Skeletal muscle satellite cell (primary cell): ENCODE measurements at regions not wholly inside any gene's neighbourhood (a gene's known extent, or its start where the extent isn't known, plus 50 kb on each side); places are given as distances from the start of the nearest gene placed in this dataset.

ENCODE experiments used
- H3K27me3 ChIP-seq: 2 replicates; pipeline ENCODE4 v1.7.0; 2013; ENCODE audit warnings: low read length; ENCODE audit not compliant: control insufficient read depth, insufficient read depth
- H3K36me3 ChIP-seq: 2 replicates; pipeline ENCODE4 v1.7.0; 2013; ENCODE audit warnings: mild to moderate bottlenecking, control low read depth, low read length; ENCODE audit not compliant: insufficient read depth
- H3K4me1 ChIP-seq: 2 replicates; pipeline ENCODE4 v1.7.0; 2013; ENCODE audit warnings: low read length; ENCODE audit not compliant: control insufficient read depth, insufficient read depth
- H3K4me2 ChIP-seq: 2 replicates; pipeline ENCODE4 v1.7.0; 2013; ENCODE audit warnings: mild to moderate bottlenecking, low read length
- H3K4me3 ChIP-seq: 2 replicates; pipeline ENCODE4 v1.7.0; 2013; ENCODE audit warnings: low read length
- H3K9ac ChIP-seq: 2 replicates; pipeline ENCODE4 v1.7.0; 2013; ENCODE audit warnings: mild to moderate bottlenecking, low read depth, low read length, moderate library complexity
- H3K9me3 ChIP-seq: replicated peaks from 2 replicates; pipeline ENCODE4 v1.7.0; 2013; ENCODE audit warnings: mild to moderate bottlenecking, control low read depth, low read length

GRCh38 chr4:137394018-137394417 is 138.3 kb downstream of the PCDH18 start:
- Histone ChIP-seq H3K9ac (no peak overlapping the region), H3K9me3 (no peaks in the 10 kb centered on the region), H3K4me1 (peaks cover 21% of the 10 kb centered on the region), H3K36me3 (no peaks in the 10 kb centered on the region), H3K4me2 (no peak overlapping the region), H3K27me3 (no peaks in the 10 kb centered on the region), H3K4me3 (no peak overlapping the region)

GRCh38 chr4:137393044-137393443 is 139.2 kb downstream of the PCDH18 start:
- Histone ChIP-seq H3K9ac (no peak overlapping the region), H3K36me3 (no peaks in the 10 kb centered on the region), H3K4me3 (no peak overlapping the region), H3K9me3 (no peaks in the 10 kb centered on the region), H3K27me3 (no peaks in the 10 kb centered on the region), H3K4me2 (no peak overlapping the region), H3K4me1 (peaks cover 25% of the 10 kb centered on the region)

- Histone ChIP-seq H3K36me3 (no peaks in the 10 kb centered on the region), H3K9ac (no peak overlapping the region), H3K9me3 (no peaks in the 10 kb centered on the region), H3K4me3 (no peak overlapping the region), H3K4me2 (no peak overlapping the region), H3K27me3 (no peaks in the 10 kb centered on the region), H3K4me1 (peaks cover 33% of the 10 kb centered on the region)
These were observed 141.6 kb downstream of the PCDH18 start for GRCh38 chr4:137390707-137391106.

GRCh38 chr4:137389911-137390520 is 142.3 kb downstream of the PCDH18 start:
- Histone ChIP-seq H3K9ac (no peak overlapping the region), H3K9me3 (no peaks in the 10 kb centered on the region), H3K36me3 (no peaks in the 10 kb centered on the region), H3K27me3 (no peaks in the 10 kb centered on the region), H3K4me1 (peaks cover 33% of the 10 kb centered on the region), H3K4me3 (no peak overlapping the region), H3K4me2 (no peak overlapping the region)

- Histone ChIP-seq H3K4me3 (no peak overlapping the region), H3K27me3 (no peaks in the 10 kb centered on the region), H3K36me3 (no peaks in the 10 kb centered on the region), H3K4me2 (peak overlapping the region; percentile 35), H3K9me3 (no peaks in the 10 kb centered on the region), H3K9ac (no peak overlapping the region), H3K4me1 (peaks cover 30% of the 10 kb centered on the region)
These were observed 144.4 kb downstream of the PCDH18 start for GRCh38 chr4:137387924-137388323.

GRCh38 chr4:137384476-137384875 is 147.8 kb downstream of the PCDH18 start:
- Histone ChIP-seq H3K27me3 (no peaks in the 10 kb centered on the region), H3K4me2 (no peak overlapping the region), H3K4me3 (no peak overlapping the region), H3K9ac (no peak overlapping the region), H3K36me3 (no peaks in the 10 kb centered on the region), H3K4me1 (peaks cover 11% of the 10 kb centered on the region), H3K9me3 (no peaks in the 10 kb centered on the region)

- H3K4me1 ChIP-seq: peaks cover 25% of the 10 kb centered on the region
- no peak overlapping the region for H3K4me3 ChIP-seq
- H3K27me3 ChIP-seq: no peaks in the 10 kb centered on the region
- H3K9me3 ChIP-seq: no peaks in the 10 kb centered on the region
- H3K9ac ChIP-seq: no peak overlapping the region
- H3K4me2 ChIP-seq: no peak overlapping the region
- H3K36me3 ChIP-seq: no peaks in the 10 kb centered on the region
These were observed 153.5 kb downstream of the PCDH18 start for GRCh38 chr4:137378821-137379220.

GRCh38 chr4:137378393-137378792 is 153.9 kb downstream of the PCDH18 start:
- H3K36me3 ChIP-seq: no peaks in the 10 kb centered on the region
- peaks cover 29% of the 10 kb centered on the region for H3K4me1 ChIP-seq
- H3K27me3 ChIP-seq: no peaks in the 10 kb centered on the region
- H3K4me3 ChIP-seq: no peak overlapping the region
- no peak overlapping the region for H3K4me2 ChIP-seq
- H3K9ac ChIP-seq: no peak overlapping the region
- H3K9me3 ChIP-seq: no peaks in the 10 kb centered on the region

GRCh38 chr4:137376312-137376711 is 156.0 kb downstream of the PCDH18 start:
- Histone ChIP-seq H3K27me3 (no peaks in the 10 kb centered on the region), H3K9me3 (no peaks in the 10 kb centered on the region), H3K9ac (no peak overlapping the region), H3K4me3 (no peak overlapping the region), H3K4me2 (no peak overlapping the region), H3K4me1 (peaks cover 35% of the 10 kb centered on the region), H3K36me3 (no peaks in the 10 kb centered on the region)

- Histone ChIP-seq H3K9me3 (no peaks in the 10 kb centered on the region), H3K4me2 (peak overlapping the region; percentile 31), H3K4me1 (peaks cover 41% of the 10 kb centered on the region)
These were observed 157.0 kb downstream of the PCDH18 start for GRCh38 chr4:137375111-137375850.

GRCh38 chr4:137370679-137371078 is 161.6 kb downstream of the PCDH18 start:
- H3K36me3 ChIP-seq: no peaks in the 10 kb centered on the region
- no peaks in the 10 kb centered on the region for H3K9me3 ChIP-seq
- no peak overlapping the region for H3K9ac ChIP-seq
- H3K4me3 ChIP-seq: no peak overlapping the region
- no peaks in the 10 kb centered on the region for H3K27me3 ChIP-seq
- H3K4me2 ChIP-seq: peak overlapping the region; percentile 6
- peaks cover 64% of the 10 kb centered on the region for H3K4me1 ChIP-seq

More at GRCh38 chr4:137375111-137375850, 157.0 kb downstream of the PCDH18 start:
- Histone ChIP-seq H3K4me3 (no peak overlapping the region), H3K36me3 (no peaks in the 10 kb centered on the region), H3K9ac (peak overlapping the region; percentile 21), H3K27me3 (no peaks in the 10 kb centered on the region)

- H3K27me3 ChIP-seq: no peaks in the 10 kb centered on the region
- H3K4me1 ChIP-seq: peaks cover 59% of the 10 kb centered on the region
- no peaks in the 10 kb centered on the region for H3K9me3 ChIP-seq
- no peaks in the 10 kb centered on the region for H3K36me3 ChIP-seq
- H3K4me2 ChIP-seq: peak overlapping the region; percentile 6
- H3K9ac ChIP-seq: no peak overlapping the region
- no peak overlapping the region for H3K4me3 ChIP-seq
These were observed 162.1 kb downstream of the PCDH18 start for GRCh38 chr4:137370206-137370633.
